ENCODE measurements at regions not wholly inside any gene's neighbourhood (a gene's known extent, or its start where the extent isn't known, plus 50 kb on each side); places are given as distances from the start of the nearest gene placed in this dataset.

- TF ChIP-seq CTCF (optimal IDR thresholded peaks at IDR 0.05 in 1 of 3, IDR thresholded peaks at IDR 0.05 in 1 of 3, conservative IDR thresholded peaks at IDR 0.05 in 1 of 3; ENCODE audit: extremely low read depth in 1 of 3, insufficient read depth in 2 of 3, low read length in 3 of 3) (no peak), EZH2 (IDR thresholded peaks at IDR 0.05; ENCODE audit: low read length) (no peak)
Observed at GRCh38 chr21:25465263-25465662, 142.0 kb downstream of the MRPL39 start.

Data from keratinocyte (primary cell).